Endothelial cell of umbilical vein (primary cell): ENCODE measurements at regions not wholly inside any gene's neighbourhood (a gene's known extent, or its start where the extent isn't known, plus 50 kb on each side); places are given as distances from the start of the nearest gene placed in this dataset.

ENCODE experiments used
- BruUV-seq: library from RNA; stranded (reverse); fragments of 400-500 nt; replicated peaks from 2 replicates; lab custom pipeline; 2021; lab: Mats Ljungman, UMichigan
- CTCF ChIA-PET: fragments of 300-600, 350-600 bp; sonication (Branson Sonifier 250); formaldehyde crosslinking; loops from one replicate; lab custom pipeline; 2021; ENCODE audit warnings: antibody characterized with exemption, inconsistent platforms; lab: Charles Lee
- POLR2A ChIA-PET: fragments of 300-600, 350-600 bp; sonication (Branson Sonifier 250); formaldehyde crosslinking; loops from one replicate; lab custom pipeline; 2021; ENCODE audit warnings: antibody characterized with exemption, inconsistent platforms; lab: Charles Lee
- DNase-seq: peaks from one replicate; pipeline ENCODE4 v3.0.0-alpha.2; 2011; ENCODE audit warnings: low read depth, low spot score
- FAIRE-seq: peaks from 2 replicates; lab custom pipeline; 2011; peaks lifted over from hg19 to GRCh38; lab: Jason Lieb, UNC
- H2AFZ ChIP-seq: 2 replicates; pipeline ENCODE4 v1.6.0; 2012; ENCODE audit warnings: low read depth, low read length, control low read depth, inconsistent platforms
- H3K27ac ChIP-seq: 2 replicates; pipeline ENCODE4 v1.5.1; 2011; ENCODE audit warnings: low read depth, mild to moderate bottlenecking, control low read depth, low read length, moderate library complexity; ENCODE audit not compliant: insufficient read depth
- H3K27me3 ChIP-seq, 2 experiments: 2 replicates each; pipeline versions ENCODE4 v1.6.0 to v1.6.1; 2011; ENCODE audit warnings: low read length in 2 of 2, mixed read lengths in 1 of 2; ENCODE audit not compliant: control insufficient read depth in 2 of 2, insufficient read depth in 2 of 2
- H3K36me3 ChIP-seq, 2 experiments: 2 replicates in 1 of 2; 3 replicates in 1 of 2; pipeline ENCODE4 v1.5.1; 2011; ENCODE audit warnings: low read length in 2 of 2, mild to moderate bottlenecking in 1 of 2, moderate library complexity in 1 of 2; ENCODE audit not compliant: control insufficient read depth in 2 of 2, insufficient read depth in 2 of 2; ENCODE audit errors: extremely low read depth in 1 of 2
- H3K4me1 ChIP-seq: 3 replicates; pipeline ENCODE4 v1.5.1; 2011; ENCODE audit warnings: mild to moderate bottlenecking, low read length; ENCODE audit not compliant: control insufficient read depth, insufficient read depth; ENCODE audit errors: extremely low read depth
- H3K4me2 ChIP-seq: 2 replicates; pipeline ENCODE4 v1.6.1; 2011; ENCODE audit warnings: low read length, control low read depth, mixed read lengths; ENCODE audit not compliant: insufficient read depth
- H3K4me3 ChIP-seq, 3 experiments: fragments of 200-600 bp in 1 of 3; sonication (generic), shearing (Covaris generic) in 1 of 3; replicated peaks in 1 of 3; 2 replicates each; pipeline ENCODE4 v1.5.1; 2011 to 2016; ENCODE audit warnings: control low read depth in 3 of 3, low read length in 3 of 3, mild to moderate bottlenecking in 2 of 3, inconsistent platforms in 1 of 3, low read depth in 1 of 3, moderate library complexity in 1 of 3; ENCODE audit not compliant: insufficient read depth in 1 of 3
- H3K79me2 ChIP-seq: 2 replicates; pipeline ENCODE4 v1.6.0; 2012; ENCODE audit warnings: low read length, inconsistent platforms; ENCODE audit not compliant: control insufficient read depth, insufficient read depth
- H3K9ac ChIP-seq: replicated peaks from 2 replicates; pipeline ENCODE3; 2011; ENCODE audit warnings: low read length, control low read depth; ENCODE audit not compliant: insufficient read depth; ENCODE audit errors: extremely low read depth
- H3K9me1 ChIP-seq: replicated peaks from 3 replicates; pipeline ENCODE4 v1.6.0; 2011; ENCODE audit warnings: mild to moderate bottlenecking, low read length; ENCODE audit not compliant: control insufficient read depth, insufficient read depth; ENCODE audit errors: extremely low read depth
- H3K9me3 ChIP-seq: replicated peaks from 2 replicates; pipeline ENCODE4 v1.5.1; 2012; ENCODE audit warnings: low read length, inconsistent platforms; ENCODE audit not compliant: control insufficient read depth, insufficient read depth
- H4K20me1 ChIP-seq: replicated peaks from 2 replicates; pipeline ENCODE3; 2011; ENCODE audit warnings: mild to moderate bottlenecking, low read length; ENCODE audit not compliant: control insufficient read depth, insufficient read depth; ENCODE audit errors: extremely low read depth
- CTCF ChIP-seq, 2 donors: IDR thresholded peaks; 1 replicate in 1 of 2; 2 replicates in 1 of 2; pipeline ENCODE4 v1.5.1; 2011; ENCODE audit warnings: low read length in 2 of 2, mild to moderate bottlenecking in 2 of 2, moderate library complexity in 2 of 2, control low read depth in 1 of 2, inconsistent platforms in 1 of 2, low read depth in 1 of 2; ENCODE audit not compliant: insufficient read depth in 1 of 2; ENCODE audit errors: extremely low read depth in 1 of 2
- EZH2 ChIP-seq: IDR thresholded peaks from 2 replicates; pipeline ENCODE4 v1.6.1; 2012; ENCODE audit warnings: borderline replicate concordance, low read depth, mild to moderate bottlenecking, moderate library complexity, low read length, inconsistent platforms; ENCODE audit not compliant: severe bottlenecking
- FOS ChIP-seq: IDR thresholded peaks from 2 replicates; pipeline ENCODE4 v1.6.1; 2011; ENCODE audit warnings: mild to moderate bottlenecking, low read length, moderate library complexity, borderline replicate concordance; ENCODE audit not compliant: insufficient read depth
- GATA2 ChIP-seq: IDR thresholded peaks from 2 replicates; pipeline ENCODE4 v1.7.0; 2011; ENCODE audit warnings: low read depth, mild to moderate bottlenecking, moderate library complexity, mixed read lengths, low read length; ENCODE audit not compliant: insufficient read length, insufficient read depth
- JUN ChIP-seq: IDR thresholded peaks from 2 replicates; pipeline ENCODE4 v1.6.1; 2011; ENCODE audit warnings: borderline replicate concordance, low read depth; ENCODE audit not compliant: insufficient read length, insufficient read depth
- MAX ChIP-seq: IDR thresholded peaks from 2 replicates; pipeline ENCODE4 v1.6.1; 2011; ENCODE audit not compliant: insufficient read depth, insufficient read length
- MYC ChIP-seq: IDR thresholded peaks from one replicate; pipeline ENCODE4 v1.6.1; 2011; ENCODE audit warnings: mild to moderate bottlenecking, low read depth, low read length
- POLR2A ChIP-seq: IDR thresholded peaks from 2 replicates; pipeline ENCODE4 v1.6.1; 2012; ENCODE audit warnings: low read depth, mild to moderate bottlenecking, control low read depth, low read length
- POLR2AphosphoS5 ChIP-seq: IDR thresholded peaks from 2 replicates; pipeline ENCODE4 v1.6.1; 2012; ENCODE audit warnings: low read depth, mild to moderate bottlenecking, control low read depth, low read length, moderate library complexity; ENCODE audit not compliant: insufficient read depth
- dilution Hi-C: fragments of 300-500 bp; cut with MboI; formaldehyde crosslinking; loops from one replicate; pipeline ENCODE4 v1.15.0; 2019; ENCODE audit warnings: low sequenced_read_pairs; ENCODE audit not compliant: extremely low pct_ligation_motif_present
- intact Hi-C: fragments of 100-400 bp; cut with micrococcal nuclease; formaldehyde crosslinking; loops from one replicate; pipeline ENCODE4 v1.10.0; 2022

- H3K9ac ChIP-seq = no peak overlapping the region
- dilution Hi-C loops (no loop called here), intact Hi-C loops (no loop called here)
- TF ChIP-seq JUN (no peak), CTCF (IDR thresholded peaks at IDR 0.05; ENCODE audit: extremely low read depth in 1 of 2, insufficient read depth in 1 of 2, low read depth in 1 of 2, low read length in 2 of 2) (no peak), MAX (no peak), POLR2A (no peak), MYC (no peak), POLR2AphosphoS5 (no peak), FOS (no peak), GATA2 (no peak), EZH2 (no peak)
- no peaks in the 10 kb centered on the region for H3K9me3 ChIP-seq
- DNase-seq (no peak), FAIRE-seq (no peak)
- no TSS peak for BruUV-seq
- H3K36me3 ChIP-seq = no peaks in the 10 kb centered on the region
- ChIA-PET CTCF (interaction anchor here (1.4 kb wide), 1 partner anchor 431 kb away, joined by 4 read pairs; no protein-coding TSS in a partner anchor), POLR2A (no interaction called here)
- peak overlapping the region; percentile 38 for H2AFZ ChIP-seq
- H3K9me1 ChIP-seq = no peaks in the 10 kb centered on the region
- H3K79me2 ChIP-seq = no peaks in the 10 kb centered on the region
- H3K4me2 ChIP-seq = no peak overlapping the region
- H3K4me1 ChIP-seq = no peaks in the 10 kb centered on the region
- no peaks in the 10 kb centered on the region for H3K27me3 ChIP-seq
- no peaks in the 10 kb centered on the region for H4K20me1 ChIP-seq
- H3K27ac ChIP-seq = no peak overlapping the region
- no peak overlapping the region for H3K4me3 ChIP-seq
Observed at GRCh38 chr22:47275605-47276449, 513.4 kb downstream of the TBC1D22A start.
